CD4-positive, alpha-beta T cell treated with Interleukin-10 for 1 hour (primary cell): ENCODE measurements at regions not wholly inside any gene's neighbourhood (a gene's known extent, or its start where the extent isn't known, plus 50 kb on each side); places are given as distances from the start of the nearest gene placed in this dataset.
"Not testable (repeated sequence)": the region's sequence is repeated elsewhere in the genome, so short reads cannot be mapped to it uniquely, and the experiment has no call there.

Source experiments
- DNase-seq: peaks from one replicate; pipeline ENCODE4 v3.0.0-alpha.2; 2020

GRCh38 chr10:3877211-3878000 lies 92.4 kb upstream of the KLF6 start:
- no peak for DNase-seq

GRCh38 chr10:3876350-3876962 lies 91.4 kb upstream of the KLF6 start:
- no peak for DNase-seq

- DNase-seq: no peak
Observed at GRCh38 chr10:3875842-3876235, 90.8 kb upstream of the KLF6 start.

- DNase-seq: peak; percentile 81
Observed at GRCh38 chr10:3874990-3875841, 90.2 kb upstream of the KLF6 start.

GRCh38 chr10:3874610-3874989 lies 89.6 kb upstream of the KLF6 start:
- DNase-seq: not testable (repeated sequence)

- peak; percentile 92 for DNase-seq
Observed at GRCh38 chr10:3873728-3874461, 88.9 kb upstream of the KLF6 start.

GRCh38 chr10:3872712-3873329 lies 87.8 kb upstream of the KLF6 start:
- DNase-seq: no peak

GRCh38 chr10:3871424-3871996 lies 86.5 kb upstream of the KLF6 start:
- DNase-seq: no peak

GRCh38 chr10:3869036-3869435 lies 84.0 kb upstream of the KLF6 start:
- DNase-seq: no peak

- DNase-seq: no peak
Observed at GRCh38 chr10:3868271-3868664, 83.3 kb upstream of the KLF6 start.

- no peak for DNase-seq
Observed at GRCh38 chr10:3867454-3868270, 82.7 kb upstream of the KLF6 start.

- peak; percentile 27 for DNase-seq
Observed at GRCh38 chr10:3866332-3866731, 81.3 kb upstream of the KLF6 start.

- no peak for DNase-seq
Observed at GRCh38 chr10:3865565-3865964, 80.6 kb upstream of the KLF6 start.

- no peak for DNase-seq
Observed at GRCh38 chr10:3861795-3862194, 76.8 kb upstream of the KLF6 start.

GRCh38 chr10:3858051-3858845 lies 73.2 kb upstream of the KLF6 start:
- DNase-seq: no peak

GRCh38 chr10:3857318-3857717 lies 72.3 kb upstream of the KLF6 start:
- no peak for DNase-seq

GRCh38 chr10:3856593-3856992 lies 71.6 kb upstream of the KLF6 start:
- no peak for DNase-seq

- DNase-seq: no peak
Observed at GRCh38 chr10:3853547-3854303, 68.7 kb upstream of the KLF6 start.

- DNase-seq: peak; percentile 31
Observed at GRCh38 chr10:3853016-3853415, 68.0 kb upstream of the KLF6 start.
